Heart right ventricle (tissue), 16 donors: ENCODE measurements at regions not wholly inside any gene's neighbourhood (a gene's known extent, or its start where the extent isn't known, plus 50 kb on each side); places are given as distances from the start of the nearest gene placed in this dataset.

ENCODE experiments used
- ATAC-seq, 8 donors: fragments of 200-7000 bp; cut with Tn5 transposase; one replicate each; pipeline ENCODE4 v1.9.1; 2020; ENCODE audit warnings: mild to moderate bottlenecking in 8 of 8, moderate library complexity in 8 of 8, moderate number of reproducible peaks in 1 of 8
- DNase-seq, 2 donors: peaks; one replicate each; pipeline ENCODE4 v3.0.0-alpha.2; 2020
- H3K27ac ChIP-seq, 10 donors: fragments of 200-600 bp; sonication (generic) in 2 of 10; one replicate each; pipeline versions ENCODE4 v1.5.0 to v1.8.0; 2020 to 2022; ENCODE audit warnings: mild to moderate bottlenecking in 3 of 10
- H3K27me3 ChIP-seq, 7 donors: fragments of 200-600 bp; one replicate each; pipeline ENCODE4 v1.8.0; 2021 to 2022; ENCODE audit warnings: mild to moderate bottlenecking in 2 of 7
- H3K36me3 ChIP-seq, 9 donors: fragments of 200-600 bp; sonication (generic) in 1 of 9; one replicate each; pipeline versions ENCODE4 v1.5.0 to v1.8.0; 2020 to 2022; ENCODE audit warnings: mild to moderate bottlenecking in 2 of 9
- H3K4me1 ChIP-seq, 9 donors: fragments of 200-600 bp; sonication (generic) in 1 of 9; one replicate each; pipeline versions ENCODE4 v1.5.0 to v1.8.0; 2020 to 2022; ENCODE audit warnings: mild to moderate bottlenecking in 4 of 9
- H3K4me3 ChIP-seq, 10 donors: fragments of 200-600 bp; sonication (generic) in 2 of 10; one replicate each; pipeline versions ENCODE4 v1.5.0 to v1.8.0; 2020 to 2022; ENCODE audit warnings: mild to moderate bottlenecking in 7 of 10, moderate library complexity in 2 of 10
- H3K9me3 ChIP-seq, 11 donors: fragments of 200-600 bp in 10 of 11; sonication (generic) in 2 of 11; one replicate each; pipeline versions ENCODE4 v1.5.0 to v1.8.0; 2013 to 2022; ENCODE audit warnings: mild to moderate bottlenecking in 2 of 11, control low read depth in 1 of 11, moderate library complexity in 1 of 11
- CTCF ChIP-seq, 9 donors: fragments of 200-600 bp; sonication (generic) in 2 of 9; IDR thresholded peaks; one replicate each; pipeline versions ENCODE4 v1.5.0 to v1.8.0; 2021 to 2022; ENCODE audit warnings: antibody characterized with exemption in 9 of 9, mild to moderate bottlenecking in 5 of 9, moderate library complexity in 1 of 9
- WGBS, 2 donors: extraction: QIAGEN DNeasy Blood & Tissue Kit; methylation state at CpG; one replicate each; pipeline ENCODE4 v1.1.7; 2013; ENCODE audit warnings: inconsistent platforms in 1 of 2; 5-methylcytosine and 5-hydroxymethylcytosine counted together
- intact Hi-C, 10 donors: fragments of 100-400 bp; cut with DNase I; formaldehyde crosslinking; loops; one replicate each; pipeline versions ENCODE4 v1.11.1 to v1.14.2; 2022
- donor health status: Arrhythmogenic right ventricular cardiomyopathy.
- donor health status: ischemic (EF 13 %, LVEDD 7.1; RV severe dilation, severe dysfunction).
- donor health status: healthy with polysubstance abuse.
- donor health status: DM: no; HTN: yes; CAD: no.
- donor health status: DM: no; HTN: no; CAD: no.
- donor health status: ischemic (EF 25% LVEDD 6.9; RV normal size, moderate dysfunction).
- donor health status: ischemic (EF 25% LVEDD 5.7; RV mildly dilated, moderate dysfunction).
- donor health status: healthy.
- donor health status: DM: yes; HTN: yes; CAD: no.
- donor health status: Ischemic cardiomyopathy.
- donor health status: ischemic (EF 35%, LVEDD 5.7; RV mildly dilated, moderate dysfunction).
- donor health status: nonischemic (EF 11% LVEDD 7.7; RV severe dilation, severe dysfunction).
- donor health status: DM: yes; HTN: yes; CAD: no.
- donor health status: PGD.
- donor health status: ischemic (EF 29% LVEDD 5.4; RV normal size, mild dysfunction).
- donor health status: nonischemic (EF 23%, LVEDD 6.1; RV moderate dilation, normal function).

DNA sequence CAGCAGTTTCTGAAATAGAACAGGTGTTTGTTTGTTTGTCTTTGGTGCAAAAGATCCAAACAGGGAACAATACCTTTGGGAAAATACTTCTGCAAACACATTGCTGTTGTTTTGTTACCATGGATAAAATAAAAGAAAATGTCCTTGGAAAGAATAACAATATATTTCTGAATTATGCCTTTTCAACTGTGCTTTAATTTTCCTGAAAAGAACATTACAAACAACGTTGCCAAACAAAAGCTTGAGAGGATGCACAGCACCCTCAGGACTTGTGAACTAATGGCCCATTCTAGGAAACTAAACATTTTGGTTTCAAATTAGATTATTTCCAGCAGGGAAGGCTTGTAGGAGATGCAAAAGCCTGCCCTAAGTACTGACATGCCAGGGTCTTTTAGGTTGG, 967.2 kb downstream of the TLE4 start:
- no peak for ATAC-seq
- WGBS, 2 donors: 51 to 53% methylated on average over 1 of the region's 1 CpG
- intact Hi-C loops: no loop called here

DNA sequence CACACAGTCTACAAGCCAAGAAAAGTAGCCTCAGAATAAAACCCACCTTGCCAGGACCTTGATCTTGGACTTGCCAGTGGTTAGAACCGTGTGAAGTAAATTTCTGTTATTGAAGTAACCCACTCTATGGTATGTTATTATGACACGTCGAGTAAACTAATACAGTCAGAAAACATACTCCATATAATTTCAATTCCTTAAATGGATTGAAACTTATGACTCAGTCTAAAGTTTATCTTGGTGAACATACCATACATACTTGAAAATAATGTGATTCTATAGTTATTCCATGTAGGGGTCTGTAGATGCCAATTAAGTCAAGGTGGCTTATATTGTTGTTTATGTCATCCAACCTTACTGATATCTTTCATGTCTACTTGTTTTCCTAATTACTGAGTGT, 950.7 kb downstream of the TLE4 start:
- H3K4me1 ChIP-seq: no peaks in the 10 kb centered on the region
- no peak for ATAC-seq
- TF ChIP-seq CTCF (IDR thresholded peaks at IDR 0.05): no peak
- H3K27ac ChIP-seq: no peak overlapping the region
- H3K27me3 ChIP-seq: no peaks in the 10 kb centered on the region
- WGBS, 2 donors: 86 to 90% methylated on average over 3 of the region's 3 CpGs
- intact Hi-C loops: no loop called here
- no peaks in the 10 kb centered on the region for H3K36me3 ChIP-seq
- H3K9me3 ChIP-seq: peaks cover 0 to 36% (median 11%) of the 10 kb centered on the region in 11 donors
- no peak overlapping the region for H3K4me3 ChIP-seq
- no peak for DNase-seq

More for the DNA sequence above, 967.2 kb downstream of the TLE4 start:
- Histone ChIP-seq H3K27me3 (no peaks in the 10 kb centered on the region), H3K4me3 (no peak overlapping the region), H3K36me3 (no peaks in the 10 kb centered on the region), H3K9me3 (peaks cover 0 to 16% (median 1%) of the 10 kb centered on the region in 11 donors), H3K4me1 (no peaks in the 10 kb centered on the region), H3K27ac (no peak overlapping the region)
- DNase-seq: no peak
- TF ChIP-seq CTCF (IDR thresholded peaks at IDR 0.05): no peak

DNA sequence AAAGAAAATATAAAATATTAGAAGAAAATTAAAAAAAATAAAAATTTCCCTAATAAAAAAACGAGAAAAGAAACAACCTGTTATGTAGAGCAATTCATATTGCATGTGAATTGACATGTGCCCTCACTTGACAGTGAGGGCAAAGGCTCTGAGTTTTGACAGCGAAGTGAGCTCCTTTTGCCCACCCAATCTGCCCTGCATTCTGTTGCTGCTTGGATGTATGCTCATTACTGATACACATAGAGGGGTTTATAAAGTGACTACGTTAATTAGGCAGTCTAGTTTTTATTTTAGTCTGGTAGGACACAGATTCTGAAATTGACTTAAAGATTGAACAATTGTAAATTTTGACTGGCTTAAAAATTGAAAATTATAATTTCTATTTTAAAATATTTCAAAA, 949.4 kb downstream of the TLE4 start:
- Histone ChIP-seq H3K27ac (no peak overlapping the region), H3K9me3 (peaks cover 0 to 27% (median 4%) of the 10 kb centered on the region in 11 donors), H3K4me3 (no peak overlapping the region), H3K27me3 (no peaks in the 10 kb centered on the region), H3K4me1 (no peaks in the 10 kb centered on the region), H3K36me3 (no peaks in the 10 kb centered on the region)
- WGBS, 2 donors: 71 to 77% methylated on average over 3 of the region's 3 CpGs
- no peak for DNase-seq
- no peak for ATAC-seq
- intact Hi-C loops: no loop called here
- no peak for TF ChIP-seq CTCF (IDR thresholded peaks at IDR 0.05)

GRCh38 chr9:80520231-80520630, 948.5 kb downstream of the TLE4 start:
- ATAC-seq (no peak), DNase-seq (no peak)
- Histone ChIP-seq H3K4me1 (no peaks in the 10 kb centered on the region), H3K36me3 (no peaks in the 10 kb centered on the region), H3K9me3 (peaks cover 0 to 22% (median 2%) of the 10 kb centered on the region in 11 donors), H3K27ac (no peak overlapping the region), H3K4me3 (no peak overlapping the region), H3K27me3 (no peaks in the 10 kb centered on the region)
- intact Hi-C loops: no loop called here
- WGBS, 2 donors: 86 to 90% methylated on average over 4 of the region's 4 CpGs
- no peak for TF ChIP-seq CTCF (IDR thresholded peaks at IDR 0.05)
